A673 (cell line): ENCODE measurements at regions not wholly inside any gene's neighbourhood (a gene's known extent, or its start where the extent isn't known, plus 50 kb on each side); places are given as distances from the start of the nearest gene placed in this dataset.

Experiments
- BruUV-seq: library from RNA; stranded (reverse); fragments of 400-500 nt; replicated peaks from 2 replicates; lab custom pipeline; 2021; lab: Mats Ljungman, UMichigan
- CTCF ChIA-PET: fragments of 300-600 bp; sonication (Branson Sonifier 250); formaldehyde crosslinking; loops from one replicate; lab custom pipeline; 2022; ENCODE audit warnings: antibody characterized with exemption; lab: Charles Lee
- POLR2A ChIA-PET: fragments of 300-600 bp; sonication (Branson Sonifier 250); formaldehyde crosslinking; loops from one replicate; lab custom pipeline; 2022; ENCODE audit warnings: antibody characterized with exemption; ENCODE audit not compliant: low non-redundant PET; lab: Charles Lee
- DNase-seq: peaks from one replicate; pipeline ENCODE4 v3.0.0-alpha.2; 2015; ENCODE audit warnings: low spot score
- H3K27ac ChIP-seq: fragments of 200-600 bp; sonication (generic); 2 replicates; pipeline ENCODE4 v1.5.1; 2016; ENCODE audit warnings: mixed run types, low read depth, mild to moderate bottlenecking, mixed read lengths, antibody characterized with exemption, low read length; ENCODE audit not compliant: poor library complexity, severe bottlenecking
- H3K27me3 ChIP-seq: fragments of 200-600 bp; sonication (generic); replicated peaks from 2 replicates; pipeline ENCODE4 v1.6.1; 2017; ENCODE audit warnings: mixed run types, low read depth, mild to moderate bottlenecking, mixed read lengths, antibody characterized with exemption, low read length; ENCODE audit not compliant: insufficient read depth, poor library complexity
- H3K36me3 ChIP-seq: fragments of 200-600 bp; sonication (generic); 2 replicates; pipeline ENCODE4 v1.6.1; 2016; ENCODE audit warnings: mixed run types, mild to moderate bottlenecking, mixed read lengths, antibody characterized with exemption, low read length; ENCODE audit not compliant: insufficient read depth, poor library complexity, severe bottlenecking
- H3K4me1 ChIP-seq: fragments of 200-600 bp; sonication (generic); 2 replicates; pipeline ENCODE4 v1.6.1; 2017; ENCODE audit warnings: mixed run types, mild to moderate bottlenecking, mixed read lengths, antibody characterized with exemption, low read length; ENCODE audit not compliant: insufficient read depth, poor library complexity, severe bottlenecking
- H3K4me3 ChIP-seq: fragments of 200-600 bp; sonication (generic); 2 replicates; pipeline ENCODE4 v1.5.1; 2016; ENCODE audit warnings: low read depth, mixed run types, mild to moderate bottlenecking, mixed read lengths, low read length; ENCODE audit not compliant: poor library complexity, severe bottlenecking
- H3K9me3 ChIP-seq: fragments of 200-600 bp; sonication (generic); 2 replicates; pipeline ENCODE4 v1.6.1; 2016; ENCODE audit warnings: mixed run types, low read depth, mild to moderate bottlenecking, mixed read lengths, antibody characterized with exemption, low read length; ENCODE audit not compliant: poor library complexity, severe bottlenecking
- CTCF ChIP-seq: fragments of 300-800, 200-600 bp; sonication (generic); conservative IDR thresholded peaks from 2 replicates; pipeline ENCODE4 v1.5.1; 2017; ENCODE audit warnings: low read depth, mild to moderate bottlenecking, antibody characterized with exemption, low read length, moderate library complexity, mixed read lengths
- EZH2 ChIP-seq: fragments of 200-600 bp; sonication (generic); IDR thresholded peaks from 2 replicates; pipeline ENCODE4 v1.6.1; 2017; ENCODE audit warnings: borderline replicate concordance, low read depth, mild to moderate bottlenecking, mixed read lengths, antibody characterized with exemption, low read length; ENCODE audit not compliant: poor library complexity, severe bottlenecking
- intact Hi-C: fragments of 100-400 bp; cut with micrococcal nuclease; formaldehyde crosslinking; loops from one replicate; pipeline ENCODE4 v1.10.0; 2022; ENCODE audit not compliant: unreplicated experiment

GRCh38 chr15:97235611-97235985, 724.9 kb upstream of the ARRDC4 start:
- H3K9me3 ChIP-seq: peaks cover 3% of the 10 kb centered on the region
- H3K4me1 ChIP-seq: peaks cover 51% of the 10 kb centered on the region
- peak overlapping the region; percentile 44 for H3K4me3 ChIP-seq
- TF ChIP-seq CTCF (no peak), EZH2 (no peak)
- BruUV-seq: no TSS peak
- ChIA-PET CTCF (interaction anchor here (1.1 to 2.7 kb wide), 2 partner anchors 398 to 908 kb away, joined by 4 to 15 read pairs; no protein-coding TSS in a partner anchor), POLR2A (interaction anchor here (0.5 kb wide), 1 partner anchor 391 kb away, joined by 3 read pairs; no protein-coding TSS in a partner anchor)
- H3K36me3 ChIP-seq: no peaks in the 10 kb centered on the region
- peak; percentile 63 for DNase-seq
- intact Hi-C loops: loop anchor here (1.0 to 5.0 kb wide), 8 partner anchors 153 to 648 kb away; no protein-coding TSS in a partner anchor
- peak overlapping the region; percentile 94 for H3K27ac ChIP-seq
- no peaks in the 10 kb centered on the region for H3K27me3 ChIP-seq

GRCh38 chr15:97236140-97236539, 724.4 kb upstream of the ARRDC4 start:
- TSS peak; percentile 77 for BruUV-seq
- intact Hi-C loops: loop anchor here (2.0 to 5.0 kb wide), 5 partner anchors 154 to 879 kb away; no protein-coding TSS in a partner anchor
- Histone ChIP-seq H3K36me3 (no peaks in the 10 kb centered on the region), H3K27me3 (no peaks in the 10 kb centered on the region), H3K4me3 (peak overlapping the region; percentile 44), H3K4me1 (peaks cover 49% of the 10 kb centered on the region), H3K9me3 (peaks cover 3% of the 10 kb centered on the region), H3K27ac (peak overlapping the region; percentile 94)
- ChIA-PET POLR2A (no interaction called here), CTCF (interaction anchor here (2.7 kb wide), 1 partner anchor 399 kb away, joined by 15 read pairs; no protein-coding TSS in a partner anchor)
- no peak for TF ChIP-seq CTCF
- TF ChIP-seq EZH2: no peak
- peak; percentile 44 for DNase-seq

GRCh38 chr15:97237160-97237559, 723.3 kb upstream of the ARRDC4 start:
- H3K36me3 ChIP-seq: no peaks in the 10 kb centered on the region
- H3K27me3 ChIP-seq: no peaks in the 10 kb centered on the region
- TF ChIP-seq EZH2: no peak
- no peak for TF ChIP-seq CTCF
- ChIA-PET CTCF (no interaction called here), POLR2A (interaction anchor here (0.9 kb wide), 1 partner anchor 9 kb away, joined by 3 read pairs; no protein-coding TSS in a partner anchor)
- peak overlapping the region; percentile 94 for H3K27ac ChIP-seq
- intact Hi-C loops: loop anchor here (2.0 to 5.0 kb wide), 5 partner anchors 155 to 880 kb away; no protein-coding TSS in a partner anchor
- BruUV-seq: no TSS peak
- H3K4me3 ChIP-seq: peak overlapping the region; percentile 44
- H3K4me1 ChIP-seq: peaks cover 42% of the 10 kb centered on the region
- H3K9me3 ChIP-seq: peaks cover 3% of the 10 kb centered on the region
- DNase-seq: no peak
